Neuronal stem cell (in vitro differentiated cells): ENCODE measurements at regions not wholly inside any gene's neighbourhood (a gene's known extent, or its start where the extent isn't known, plus 50 kb on each side); places are given as distances from the start of the nearest gene placed in this dataset.
"Not testable (repeated sequence)": the region's sequence is repeated elsewhere in the genome, so short reads cannot be mapped to it uniquely, and the experiment has no call there.

Source experiments
- DNase-seq: peaks from one replicate; pipeline ENCODE4 v3.0.0-alpha.2; 2013; ENCODE audit warnings: low spot score
- H2AFZ ChIP-seq: one replicate; pipeline ENCODE4 v1.6.1; 2013; ENCODE audit warnings: mild to moderate bottlenecking, low read length, inconsistent platforms
- H2AK5ac ChIP-seq: 2 replicates; pipeline ENCODE4 v1.6.1; 2013; ENCODE audit warnings: low read depth, mild to moderate bottlenecking, inconsistent platforms, low read length, moderate library complexity, mixed read lengths
- H2BK120ac ChIP-seq: 2 replicates; pipeline ENCODE4 v1.6.1; 2013; ENCODE audit warnings: low read depth, mild to moderate bottlenecking, inconsistent platforms, low read length, moderate library complexity, mixed read lengths
- H2BK12ac ChIP-seq: one replicate; pipeline ENCODE4 v1.6.1; 2013; ENCODE audit warnings: low read length, inconsistent platforms
- H2BK15ac ChIP-seq: 2 replicates; pipeline ENCODE4 v1.6.1; 2013; ENCODE audit warnings: mild to moderate bottlenecking, low read length, inconsistent platforms, mixed read lengths
- H2BK5ac ChIP-seq: one replicate; pipeline ENCODE4 v1.6.1; 2013; ENCODE audit warnings: inconsistent platforms, mild to moderate bottlenecking, low read length, moderate library complexity
- H3K14ac ChIP-seq: one replicate; pipeline ENCODE4 v1.6.1; 2013; ENCODE audit warnings: low read length, inconsistent platforms
- H3K18ac ChIP-seq: 2 replicates; pipeline ENCODE4 v1.6.1; 2013; ENCODE audit warnings: low read length, inconsistent platforms
- H3K23ac ChIP-seq: 2 replicates; pipeline ENCODE4 v1.6.1; 2013; ENCODE audit warnings: low read depth, mild to moderate bottlenecking, mixed read lengths, low read length, inconsistent platforms; ENCODE audit not compliant: poor library complexity
- H3K27ac ChIP-seq: replicated peaks from 3 replicates; pipeline ENCODE4 v1.5.1; 2013; ENCODE audit warnings: low read length, inconsistent platforms
- H3K27me3 ChIP-seq, 3 experiments: 2 replicates each; pipeline ENCODE4 v1.6.1; 2013; ENCODE audit warnings: low read length in 3 of 3, mild to moderate bottlenecking in 2 of 3, inconsistent platforms in 1 of 3, low read depth in 1 of 3, mixed read lengths in 1 of 3, moderate library complexity in 1 of 3; ENCODE audit not compliant: control insufficient read depth in 3 of 3, insufficient read depth in 3 of 3
- H3K36me3 ChIP-seq, 2 donors: replicated peaks in 1 of 2; 2 replicates each; pipeline ENCODE4 v1.6.1; 2013; ENCODE audit warnings: low read length in 2 of 2; ENCODE audit not compliant: control insufficient read depth in 2 of 2, insufficient read depth in 2 of 2
- H3K4ac ChIP-seq: 2 replicates; pipeline ENCODE4 v1.6.1; 2013; ENCODE audit warnings: inconsistent platforms, mild to moderate bottlenecking, low read length, moderate library complexity
- H3K4me1 ChIP-seq, 2 donors: 1 replicate in 1 of 2; 2 replicates in 1 of 2; pipeline ENCODE4 v1.6.1; 2013; ENCODE audit warnings: low read length in 2 of 2, low read depth in 1 of 2; ENCODE audit not compliant: control insufficient read depth in 2 of 2, insufficient read depth in 1 of 2
- H3K4me2 ChIP-seq: one replicate; pipeline ENCODE4 v1.6.1; 2013; ENCODE audit warnings: mild to moderate bottlenecking, low read length, inconsistent platforms; ENCODE audit not compliant: insufficient read depth, poor library complexity, severe bottlenecking
- H3K4me3 ChIP-seq, 2 donors: 2 replicates each; pipeline ENCODE4 v1.5.1; 2013; ENCODE audit warnings: low read length in 2 of 2, mild to moderate bottlenecking in 2 of 2, inconsistent platforms in 1 of 2, moderate library complexity in 1 of 2
- H3K79me1 ChIP-seq: one replicate; pipeline ENCODE4 v1.6.1; 2013; ENCODE audit warnings: low read depth, mild to moderate bottlenecking, inconsistent platforms, low read length, moderate library complexity
- H3K9ac ChIP-seq: one replicate; pipeline ENCODE4 v1.6.1; 2013; ENCODE audit warnings: mild to moderate bottlenecking, low read depth, low read length, inconsistent platforms; ENCODE audit not compliant: poor library complexity
- H3K9me3 ChIP-seq, 2 donors: replicated peaks in 1 of 2; 2 replicates each; pipeline versions ENCODE3 to v1.6.1; 2013; ENCODE audit warnings: low read length in 2 of 2, mild to moderate bottlenecking in 2 of 2, inconsistent platforms in 1 of 2, low read depth in 1 of 2, mixed read lengths in 1 of 2, moderate library complexity in 1 of 2; ENCODE audit not compliant: control insufficient read depth in 2 of 2, insufficient read depth in 1 of 2
- H4K8ac ChIP-seq: one replicate; pipeline ENCODE4 v1.6.1; 2013; ENCODE audit warnings: low read depth, mild to moderate bottlenecking, inconsistent platforms, low read length, moderate library complexity
- H4K91ac ChIP-seq: one replicate; pipeline ENCODE4 v1.6.1; 2013; ENCODE audit warnings: low read length, low read depth, mild to moderate bottlenecking, inconsistent platforms; ENCODE audit not compliant: poor library complexity
- WGBS, 2 donors: extraction: QIAGEN DNeasy Blood & Tissue Kit; methylation state at CpG; one replicate each; pipeline ENCODE4 v1.1.7; 2013; ENCODE audit warnings: missing lambda C conversion rate in 2 of 2, mixed read lengths in 1 of 2; ENCODE audit not compliant: insufficient read length in 2 of 2, insufficient replicate concordance in 1 of 2; ENCODE audit errors: extremely low coverage in 2 of 2; 5-methylcytosine and 5-hydroxymethylcytosine counted together

DNA sequence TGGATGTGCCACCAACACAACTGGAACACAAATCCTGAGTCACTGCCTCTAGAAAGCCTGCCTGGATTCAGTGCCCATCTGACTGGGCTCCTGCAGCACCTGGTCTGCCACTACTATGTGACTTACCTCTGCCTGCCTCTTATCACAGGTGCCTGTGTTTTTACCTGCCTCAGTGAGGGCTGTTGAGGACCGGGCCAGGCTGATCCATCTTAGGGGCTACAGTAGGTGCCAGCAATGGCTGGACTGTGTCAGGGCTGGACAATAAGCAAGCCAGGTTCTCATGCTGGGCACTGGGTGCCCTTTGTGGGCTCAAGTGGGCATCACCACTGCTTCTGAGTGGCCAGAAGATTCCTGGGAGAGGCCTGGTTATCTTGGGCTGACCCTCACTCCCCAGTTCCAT is 948.6 kb upstream of the TPTE start:
- H4K8ac ChIP-seq, H3K14ac ChIP-seq, H3K23ac ChIP-seq, H3K4me3 ChIP-seq, H2BK15ac ChIP-seq, H3K27ac ChIP-seq, DNase-seq, H2AK5ac ChIP-seq, H3K9ac ChIP-seq, H3K4me1 ChIP-seq, H2BK12ac ChIP-seq, H4K91ac ChIP-seq, H3K4ac ChIP-seq, H3K36me3 ChIP-seq, H3K9me3 ChIP-seq, H2AFZ ChIP-seq, H3K4me2 ChIP-seq, H2BK5ac ChIP-seq, H3K27me3 ChIP-seq, H2BK120ac ChIP-seq, H3K18ac ChIP-seq, H3K79me1 ChIP-seq: not testable (repeated sequence)
- whole genome bisulfite sequencing, 2 donors, result no CpG with 5 or more reads among the region's 1 CpG

DNA sequence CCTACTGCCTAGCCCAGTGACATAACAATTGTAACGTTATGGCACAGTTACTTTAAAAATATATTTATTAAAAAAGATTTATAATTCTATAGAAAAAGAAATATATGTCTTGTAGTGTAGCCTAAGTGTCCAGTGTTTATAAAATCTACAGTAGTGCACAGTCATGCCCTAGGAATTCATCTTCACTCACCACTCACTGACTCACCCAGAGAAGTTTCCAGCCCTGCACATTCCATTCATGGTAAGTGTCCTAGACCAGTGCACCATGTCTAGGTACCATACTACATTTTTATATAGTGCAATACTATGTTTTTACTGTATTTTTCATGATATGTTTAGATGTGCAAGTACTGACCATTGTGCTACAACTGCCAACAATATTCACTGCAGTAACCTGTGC is 947.9 kb upstream of the TPTE start:
- H4K8ac ChIP-seq, H3K4me3 ChIP-seq, H3K79me1 ChIP-seq, DNase-seq, H3K9ac ChIP-seq, H2BK120ac ChIP-seq, H3K18ac ChIP-seq, H2AK5ac ChIP-seq, H2BK5ac ChIP-seq, H3K27ac ChIP-seq, H3K4me1 ChIP-seq, H2BK15ac ChIP-seq, H2AFZ ChIP-seq, H3K4ac ChIP-seq, H3K14ac ChIP-seq, H3K9me3 ChIP-seq, H4K91ac ChIP-seq, H3K4me2 ChIP-seq, H3K27me3 ChIP-seq, H2BK12ac ChIP-seq, H3K23ac ChIP-seq, H3K36me3 ChIP-seq: not testable (repeated sequence)
- WGBS, 2 donors, result no CpG with 5 or more reads among the region's 1 CpG

DNA sequence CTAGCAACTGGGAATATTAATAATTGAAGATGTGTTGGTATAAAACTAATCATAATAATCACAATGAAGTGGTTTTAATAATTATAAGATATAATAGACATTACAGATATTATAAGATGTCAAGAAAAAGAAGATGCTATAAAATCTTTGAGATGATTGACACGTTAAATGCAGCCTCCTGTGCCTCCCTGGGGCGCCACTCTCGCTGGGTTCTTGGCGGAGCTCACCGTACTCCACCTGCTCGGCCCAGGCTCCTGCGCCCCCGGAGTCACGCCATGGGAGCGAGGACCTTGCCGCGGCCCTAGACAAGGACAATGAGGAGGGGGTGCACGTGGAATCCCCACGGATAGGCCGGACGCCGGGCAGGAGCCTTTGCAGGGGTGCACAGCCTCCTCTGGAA is 942.1 kb upstream of the TPTE start:
- not testable (repeated sequence) for H3K36me3 ChIP-seq, H4K91ac ChIP-seq, H2BK120ac ChIP-seq, H3K18ac ChIP-seq, H4K8ac ChIP-seq, H3K4me1 ChIP-seq, DNase-seq, H3K27me3 ChIP-seq, H3K23ac ChIP-seq, H3K4me3 ChIP-seq, H3K27ac ChIP-seq, H3K4me2 ChIP-seq, H3K9me3 ChIP-seq, H2BK12ac ChIP-seq, H3K14ac ChIP-seq, H2AK5ac ChIP-seq, H2AFZ ChIP-seq, H3K4ac ChIP-seq, H3K9ac ChIP-seq, H3K79me1 ChIP-seq, H2BK5ac ChIP-seq, H2BK15ac ChIP-seq
- WGBS, 2 donors, result no CpG with 5 or more reads among the region's 17 CpGs

DNA sequence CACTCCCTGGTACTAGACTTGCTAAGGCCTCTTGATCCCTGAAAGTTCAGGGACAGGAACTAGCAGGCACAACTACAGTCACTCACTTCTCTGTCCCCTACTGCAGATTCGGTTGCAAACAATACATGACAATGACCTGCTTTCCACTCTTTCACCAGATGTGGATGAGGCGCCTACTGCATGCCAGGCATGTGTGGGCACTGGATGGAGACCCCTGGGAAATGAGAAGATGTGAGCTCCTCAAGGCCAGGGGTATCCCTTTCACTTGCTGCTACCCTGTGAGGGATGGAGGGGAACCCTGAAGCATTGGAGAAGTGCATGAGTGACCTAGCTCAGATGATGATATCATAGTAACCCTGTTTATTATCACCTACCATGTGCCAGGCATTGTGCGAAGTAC is 933.4 kb upstream of the TPTE start:
- H2BK12ac ChIP-seq, H4K8ac ChIP-seq, H3K18ac ChIP-seq, H2BK5ac ChIP-seq, H3K4ac ChIP-seq, H3K9ac ChIP-seq, H3K4me1 ChIP-seq, H3K27ac ChIP-seq, H2BK15ac ChIP-seq, H3K36me3 ChIP-seq, H3K79me1 ChIP-seq, DNase-seq, H4K91ac ChIP-seq, H2AK5ac ChIP-seq, H3K23ac ChIP-seq, H2BK120ac ChIP-seq, H3K14ac ChIP-seq, H3K27me3 ChIP-seq, H3K9me3 ChIP-seq, H3K4me2 ChIP-seq, H3K4me3 ChIP-seq, H2AFZ ChIP-seq: not testable (repeated sequence)
- WGBS, 2 donors, result no CpG with 5 or more reads among the region's 3 CpGs
